HEK293 (cell line): ENCODE measurements at regions not wholly inside any gene's neighbourhood (a gene's known extent, or its start where the extent isn't known, plus 50 kb on each side); places are given as distances from the start of the nearest gene placed in this dataset.

Experiments
- CTCF ChIA-PET: fragments of 350-600 bp; formaldehyde crosslinking; extraction: SDS; loops from one replicate; lab custom pipeline; 2021; ENCODE audit warnings: antibody characterized with exemption; lab: Yijun Ruan, JAX
- POLR2A ChIA-PET: fragments of 300-600 bp; formaldehyde crosslinking; extraction: SDS; loops from one replicate; lab custom pipeline; 2020; ENCODE audit warnings: antibody characterized with exemption, inconsistent platforms; lab: Yijun Ruan, JAX
- H3K27ac ChIP-seq: fragments of 200-500 bp; sonication (Bioruptor generic); 2 replicates; pipeline ENCODE4 v1.5.1; 2014; ENCODE audit warnings: low read depth, low read length, control low read depth, inconsistent platforms; ENCODE audit errors: extremely low read depth
- H3K36me3 ChIP-seq, 2 experiments: fragments of 200-500 bp in 1 of 2; sonication (Bioruptor generic) in 1 of 2; 1 replicate in 1 of 2; 2 replicates in 1 of 2; pipeline ENCODE4 v1.5.1; 2014 to 2017; ENCODE audit warnings: inconsistent platforms in 2 of 2, low read length in 2 of 2; ENCODE audit not compliant: control insufficient read depth in 2 of 2, insufficient read depth in 1 of 2
- H3K4me1 ChIP-seq: fragments of 200-500 bp; sonication (Bioruptor generic); 2 replicates; pipeline ENCODE4 v1.5.1; 2014; ENCODE audit warnings: mild to moderate bottlenecking, low read length, inconsistent platforms; ENCODE audit not compliant: control insufficient read depth, insufficient read depth
- H3K4me3 ChIP-seq: 2 replicates; pipeline ENCODE4 v1.5.1; 2011; ENCODE audit warnings: low read depth, mild to moderate bottlenecking, control low read depth, low read length, moderate library complexity
- H3K9me3 ChIP-seq: fragments of 200-500 bp; sonication (Bioruptor generic); 2 replicates; pipeline ENCODE4 v1.5.1; 2014; ENCODE audit warnings: low read depth, low read length, inconsistent platforms; ENCODE audit not compliant: control insufficient read depth, insufficient read depth
- BCL11A ChIP-seq: fragments of 450-650 bp; formaldehyde crosslinking; IDR thresholded peaks from 2 replicates; pipeline ENCODE4 v1.5.1; 2016; ENCODE audit warnings: low read depth, missing biosample characterization, missing genetic modification characterization
- GLIS1 ChIP-seq: fragments of 450-650 bp; formaldehyde crosslinking; IDR thresholded peaks from 2 replicates; pipeline ENCODE4 v1.5.1; 2016; ENCODE audit warnings: missing biosample characterization, missing genetic modification characterization
- MZF1 ChIP-seq: fragments of 450-650 bp; formaldehyde crosslinking; IDR thresholded peaks from 2 replicates; pipeline ENCODE4 v1.5.1; 2017; ENCODE audit warnings: missing biosample characterization, missing genetic modification characterization, borderline replicate concordance
- REPIN1 ChIP-seq: fragments of 450-650 bp; formaldehyde crosslinking; IDR thresholded peaks from 2 replicates; pipeline ENCODE4 v1.5.1; 2017; ENCODE audit warnings: missing biosample characterization, missing genetic modification characterization, low read depth
- SALL2 ChIP-seq: fragments of 450-650 bp; formaldehyde crosslinking; IDR thresholded peaks from 2 replicates; pipeline ENCODE4 v1.5.0; 2017; ENCODE audit warnings: missing biosample characterization, mild to moderate bottlenecking, missing genetic modification characterization, borderline replicate concordance
- SCRT1 ChIP-seq: fragments of 450-650 bp; formaldehyde crosslinking; IDR thresholded peaks from 2 replicates; pipeline ENCODE4 v1.5.1; 2016; ENCODE audit warnings: missing biosample characterization, missing genetic modification characterization, borderline replicate concordance
- ZBTB21 ChIP-seq: fragments of 450-650 bp; formaldehyde crosslinking; IDR thresholded peaks from 2 replicates; pipeline ENCODE4 v1.5.1; 2017; ENCODE audit warnings: missing biosample characterization, missing genetic modification characterization
- ZNF112 ChIP-seq: fragments of 450-650 bp; formaldehyde crosslinking; IDR thresholded peaks from 2 replicates; pipeline ENCODE4 v1.5.0; 2017; ENCODE audit warnings: missing biosample characterization, missing genetic modification characterization
- ZNF140 ChIP-seq: fragments of 450-650 bp; formaldehyde crosslinking; IDR thresholded peaks from 2 replicates; pipeline ENCODE4 v1.5.1; 2016; ENCODE audit warnings: missing biosample characterization, missing genetic modification characterization
- ZNF146 ChIP-seq: fragments of 450-650 bp; formaldehyde crosslinking; IDR thresholded peaks from 2 replicates; pipeline ENCODE4 v1.5.1; 2016; ENCODE audit warnings: missing biosample characterization, missing genetic modification characterization
- ZNF221 ChIP-seq: fragments of 450-650 bp; formaldehyde crosslinking; IDR thresholded peaks from 2 replicates; pipeline ENCODE4 v1.5.1; 2017; ENCODE audit warnings: missing biosample characterization, missing genetic modification characterization, borderline replicate concordance
- ZNF26 ChIP-seq: fragments of 450-650 bp; formaldehyde crosslinking; IDR thresholded peaks from 2 replicates; pipeline ENCODE4 v1.5.1; 2016; ENCODE audit warnings: missing biosample characterization, missing genetic modification characterization
- ZNF354C ChIP-seq: fragments of 450-650 bp; formaldehyde crosslinking; IDR thresholded peaks from 2 replicates; pipeline ENCODE4 v1.5.1; 2016; ENCODE audit warnings: missing biosample characterization, missing genetic modification characterization, low read depth, borderline replicate concordance
- ZNF366 ChIP-seq: fragments of 450-650 bp; formaldehyde crosslinking; conservative IDR thresholded peaks from 2 replicates; pipeline ENCODE4 v1.5.1; 2016; ENCODE audit warnings: missing biosample characterization, missing genetic modification characterization
- ZNF394 ChIP-seq: fragments of 450-650 bp; formaldehyde crosslinking; IDR thresholded peaks from 2 replicates; pipeline ENCODE4 v1.5.1; 2016; ENCODE audit warnings: missing biosample characterization, missing genetic modification characterization, mild to moderate bottlenecking, moderate library complexity, borderline replicate concordance
- ZNF423 ChIP-seq: fragments of 450-650 bp; formaldehyde crosslinking; IDR thresholded peaks from 2 replicates; pipeline ENCODE4 v1.5.1; 2016; ENCODE audit warnings: missing biosample characterization, missing genetic modification characterization
- ZNF488 ChIP-seq: fragments of 450-650 bp; formaldehyde crosslinking; IDR thresholded peaks from 2 replicates; pipeline ENCODE4 v1.5.1; 2016; ENCODE audit warnings: missing biosample characterization, missing genetic modification characterization
- ZNF529 ChIP-seq: fragments of 450-650 bp; formaldehyde crosslinking; IDR thresholded peaks from 2 replicates; pipeline ENCODE4 v1.5.1; 2017; ENCODE audit warnings: missing genetic modification characterization, missing biosample characterization; ENCODE audit not compliant: insufficient replicate concordance
- ZNF549 ChIP-seq: fragments of 450-650 bp; IDR thresholded peaks from 2 replicates; pipeline ENCODE4 v1.5.1; 2018; ENCODE audit warnings: missing biosample characterization, missing genetic modification characterization, mild to moderate bottlenecking, inconsistent platforms, moderate library complexity
- ZNF585B ChIP-seq: fragments of 450-650 bp; formaldehyde crosslinking; IDR thresholded peaks from 2 replicates; pipeline ENCODE4 v1.5.1; 2016; ENCODE audit warnings: missing biosample characterization, missing genetic modification characterization
- ZNF645 ChIP-seq: fragments of 450-650 bp; formaldehyde crosslinking; IDR thresholded peaks from 2 replicates; pipeline ENCODE4; 2016; ENCODE audit warnings: missing biosample characterization, missing genetic modification characterization
- ZNF701 ChIP-seq: fragments of 450-650 bp; formaldehyde crosslinking; IDR thresholded peaks from 2 replicates; pipeline ENCODE4 v1.5.1; 2016; ENCODE audit warnings: missing biosample characterization, missing genetic modification characterization
- ZNF768 ChIP-seq: fragments of 450-650 bp; formaldehyde crosslinking; IDR thresholded peaks from 2 replicates; pipeline ENCODE4 v1.5.1; 2018; ENCODE audit warnings: missing biosample characterization, mild to moderate bottlenecking, missing genetic modification characterization
- ZNF785 ChIP-seq: fragments of 450-650 bp; formaldehyde crosslinking; IDR thresholded peaks from 2 replicates; pipeline ENCODE4 v1.5.1; 2016; ENCODE audit warnings: missing biosample characterization, missing genetic modification characterization
- ZNF792 ChIP-seq: fragments of 450-650 bp; formaldehyde crosslinking; IDR thresholded peaks from 2 replicates; pipeline ENCODE4 v1.5.1; 2016; ENCODE audit warnings: missing biosample characterization, missing genetic modification characterization
- ZNF837 ChIP-seq: fragments of 450-650 bp; formaldehyde crosslinking; IDR thresholded peaks from 2 replicates; pipeline ENCODE4 v1.5.1; 2016; ENCODE audit warnings: missing biosample characterization, missing genetic modification characterization
- ZSCAN18 ChIP-seq: fragments of 450-650 bp; formaldehyde crosslinking; IDR thresholded peaks from 2 replicates; pipeline ENCODE4 v1.5.1; 2016; ENCODE audit warnings: missing biosample characterization, missing genetic modification characterization

GRCh38 chr12:98127854-98128253, 387.5 kb upstream of the TMPO start (continued):
- TF ChIP-seq MZF1 (tag by site-specific recombination) (no peak), ZNF792 (no peak), ZSCAN18 (tag by site-specific recombination) (no peak), ZBTB21 (tag by site-specific recombination) (no peak), SALL2 (tag by site-specific recombination) (no peak), ZNF701 (no peak), REPIN1 (tag by site-specific recombination) (no peak), ZNF837 (tag by site-specific recombination) (no peak), ZNF423 (tag by site-specific recombination) (no peak)

GRCh38 chr12:98136544-98136943, 378.8 kb upstream of the TMPO start:
- CTCF ChIA-PET: no interaction called here
- Histone ChIP-seq H3K4me1 (no peaks in the 10 kb centered on the region), H3K4me3 (no peak overlapping the region), H3K9me3 (no peaks in the 10 kb centered on the region), H3K36me3 (no peaks in the 10 kb centered on the region), H3K27ac (no peak overlapping the region)
- TF ChIP-seq ZNF645 (no peak), ZNF792 (no peak), ZNF488 (no peak), ZNF221 (no peak)
- POLR2A ChIA-PET: no interaction called here

- CTCF ChIA-PET: no interaction called here
- TF ChIP-seq GLIS1 (tag by site-specific recombination) (no peak), ZNF529 (tag by site-specific recombination) (no peak), ZNF549 (no peak), ZNF394 (tag by site-specific recombination) (no peak), ZNF146 (no peak), ZNF354C (tag by site-specific recombination) (no peak), ZNF585B (no peak), ZNF366 (tag by site-specific recombination) (no peak), ZNF112 (no peak), ZNF26 (tag by site-specific recombination) (no peak), ZNF785 (tag by site-specific recombination) (no peak), BCL11A (no peak), SCRT1 (tag by site-specific recombination) (no peak), ZNF140 (tag by site-specific recombination) (no peak), ZNF768 (tag by site-specific recombination) (no peak)
- H3K9me3 ChIP-seq: no peaks in the 10 kb centered on the region
- no peak overlapping the region for H3K4me3 ChIP-seq
- H3K27ac ChIP-seq: no peak overlapping the region
- no peaks in the 10 kb centered on the region for H3K36me3 ChIP-seq
- H3K4me1 ChIP-seq: no peaks in the 10 kb centered on the region
- POLR2A ChIA-PET: no interaction called here
Measured at GRCh38 chr12:98137278-98137677, 378.1 kb upstream of the TMPO start.
